GDM1 (cell line): ENCODE measurements at regions not wholly inside any gene's neighbourhood (a gene's known extent, or its start where the extent isn't known, plus 50 kb on each side); places are given as distances from the start of the nearest gene placed in this dataset.

Experiments
- DNase-seq: peaks from one replicate; lab custom pipeline; 2025; lab: John Stamatoyannopoulos, UW

GRCh38 chr20:52783769-52784168 lies 188.4 kb upstream of the TSHZ2 start:
- no peak for DNase-seq

GRCh38 chr20:52780462-52780861 lies 191.7 kb upstream of the TSHZ2 start:
- DNase-seq, result no peak

GRCh38 chr20:52779125-52779524 lies 193.0 kb upstream of the TSHZ2 start:
- no peak for DNase-seq

- DNase-seq, result no peak
These were observed 195.0 kb upstream of the TSHZ2 start for GRCh38 chr20:52777171-52777570.

GRCh38 chr20:52775786-52776185 lies 196.4 kb upstream of the TSHZ2 start:
- no peak for DNase-seq

- no peak for DNase-seq
These were observed 203.5 kb upstream of the TSHZ2 start for GRCh38 chr20:52768694-52769093.

- no peak for DNase-seq
These were observed 205.3 kb upstream of the TSHZ2 start for GRCh38 chr20:52766645-52767435.

- no peak for DNase-seq
These were observed 208.8 kb upstream of the TSHZ2 start for GRCh38 chr20:52763321-52763853.

GRCh38 chr20:52761867-52762266 lies 210.3 kb upstream of the TSHZ2 start:
- DNase-seq, result no peak

GRCh38 chr20:52760791-52761190 lies 211.4 kb upstream of the TSHZ2 start:
- no peak for DNase-seq

- DNase-seq, result no peak
These were observed 214.7 kb upstream of the TSHZ2 start for GRCh38 chr20:52757411-52757810.

GRCh38 chr20:52755744-52756143 lies 216.4 kb upstream of the TSHZ2 start:
- no peak for DNase-seq

GRCh38 chr20:52754366-52754765 lies 217.8 kb upstream of the TSHZ2 start:
- DNase-seq, result no peak

- DNase-seq, result no peak
These were observed 220.1 kb upstream of the TSHZ2 start for GRCh38 chr20:52752023-52752422.

GRCh38 chr20:52751571-52751970 lies 220.6 kb upstream of the TSHZ2 start:
- DNase-seq, result no peak

GRCh38 chr20:52749938-52750337 lies 222.2 kb upstream of the TSHZ2 start:
- no peak for DNase-seq

- DNase-seq, result no peak
These were observed 223.2 kb upstream of the TSHZ2 start for GRCh38 chr20:52748990-52749389.

- DNase-seq, result no peak
These were observed 223.7 kb upstream of the TSHZ2 start for GRCh38 chr20:52748285-52748932.

GRCh38 chr20:52747845-52748284 lies 224.3 kb upstream of the TSHZ2 start:
- DNase-seq, result no peak

GRCh38 chr20:52746770-52747169 lies 225.4 kb upstream of the TSHZ2 start:
- DNase-seq, result no peak

GRCh38 chr20:52746190-52746589 lies 226.0 kb upstream of the TSHZ2 start:
- DNase-seq, result no peak

GRCh38 chr20:52744441-52744840 lies 227.7 kb upstream of the TSHZ2 start:
- DNase-seq, result no peak

- DNase-seq, result no peak
These were observed 234.1 kb upstream of the TSHZ2 start for GRCh38 chr20:52738081-52738480.
